Gastroesophageal sphincter (tissue), 3 donors: ENCODE measurements at regions not wholly inside any gene's neighbourhood (a gene's known extent, or its start where the extent isn't known, plus 50 kb on each side); places are given as distances from the start of the nearest gene placed in this dataset.

Experiments
- EP300 ChIP-seq: sonication (generic); formaldehyde crosslinking; IDR thresholded peaks from one replicate; pipeline ENCODE4 v1.6.1; 2017; ENCODE audit warnings: antibody characterized with exemption, mild to moderate bottlenecking
- POLR2A ChIP-seq, 2 donors: fragments of 450-650 bp; IDR thresholded peaks; one replicate each; pipeline ENCODE4 v1.6.1; 2017; ENCODE audit warnings: antibody characterized with exemption in 2 of 2, mild to moderate bottlenecking in 2 of 2, moderate library complexity in 1 of 2
- POLR2AphosphoS5 ChIP-seq: sonication (generic); formaldehyde crosslinking; IDR thresholded peaks from one replicate; pipeline ENCODE4 v1.6.1; 2017; ENCODE audit warnings: antibody characterized with exemption
- TF ChIP-seq, protein P1 (sequence below), 4 experiments: fragments of 200-600 bp in 2 of 4; fragments of 450-650 bp in 2 of 4; sonication (generic) in 1 of 4; IDR thresholded peaks; one replicate each; pipeline ENCODE4 v1.5.1; 2017 to 2019; ENCODE audit warnings: antibody characterized with exemption in 4 of 4, mild to moderate bottlenecking in 2 of 4, moderate library complexity in 2 of 4

- TF ChIP-seq, protein P1, sequence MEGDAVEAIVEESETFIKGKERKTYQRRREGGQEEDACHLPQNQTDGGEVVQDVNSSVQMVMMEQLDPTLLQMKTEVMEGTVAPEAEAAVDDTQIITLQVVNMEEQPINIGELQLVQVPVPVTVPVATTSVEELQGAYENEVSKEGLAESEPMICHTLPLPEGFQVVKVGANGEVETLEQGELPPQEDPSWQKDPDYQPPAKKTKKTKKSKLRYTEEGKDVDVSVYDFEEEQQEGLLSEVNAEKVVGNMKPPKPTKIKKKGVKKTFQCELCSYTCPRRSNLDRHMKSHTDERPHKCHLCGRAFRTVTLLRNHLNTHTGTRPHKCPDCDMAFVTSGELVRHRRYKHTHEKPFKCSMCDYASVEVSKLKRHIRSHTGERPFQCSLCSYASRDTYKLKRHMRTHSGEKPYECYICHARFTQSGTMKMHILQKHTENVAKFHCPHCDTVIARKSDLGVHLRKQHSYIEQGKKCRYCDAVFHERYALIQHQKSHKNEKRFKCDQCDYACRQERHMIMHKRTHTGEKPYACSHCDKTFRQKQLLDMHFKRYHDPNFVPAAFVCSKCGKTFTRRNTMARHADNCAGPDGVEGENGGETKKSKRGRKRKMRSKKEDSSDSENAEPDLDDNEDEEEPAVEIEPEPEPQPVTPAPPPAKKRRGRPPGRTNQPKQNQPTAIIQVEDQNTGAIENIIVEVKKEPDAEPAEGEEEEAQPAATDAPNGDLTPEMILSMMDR (IDR thresholded peaks at IDR 0.05) = no peak
- TF ChIP-seq POLR2AphosphoS5 (no peak), POLR2A (IDR thresholded peaks at IDR 0.05) (no peak), EP300 (no peak)
These were observed 402.4 kb downstream of the TMEM114 start for GRCh38 chr16:8187782-8188372.
